ENCODE measurements at regions not wholly inside any gene's neighbourhood (a gene's known extent, or its start where the extent isn't known, plus 50 kb on each side); places are given as distances from the start of the nearest gene placed in this dataset.

DNA sequence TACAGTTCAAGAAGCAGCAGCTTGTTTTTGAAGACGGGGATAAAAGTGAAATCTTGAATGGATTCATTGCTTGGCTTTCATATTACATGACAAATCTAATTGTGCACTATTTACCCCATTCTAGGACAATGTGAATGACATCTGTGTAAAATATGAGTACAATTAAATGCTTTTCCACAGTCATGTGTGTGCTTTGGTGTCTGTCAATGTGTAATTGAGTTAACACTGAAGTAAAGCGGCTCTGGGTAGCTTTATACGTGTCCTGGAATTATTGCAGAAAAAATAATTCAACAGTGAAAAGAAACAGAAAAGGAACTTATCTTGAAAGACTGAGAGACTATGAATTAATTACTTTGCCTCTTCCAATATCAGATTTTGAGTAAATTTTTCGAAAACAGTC, 233.5 kb upstream of the HS3ST5 start (continued):
- no peak for TF ChIP-seq SP4 (IDR thresholded peaks at IDR 0.05; ENCODE audit: low read length)
- no peak for TF ChIP-seq BRCA1 (IDR thresholded peaks at IDR 0.05; ENCODE audit: low read depth, low read length)
- no peak for TF ChIP-seq SP2 (IDR thresholded peaks at IDR 0.05; ENCODE audit: low read length)
- no peak for TF ChIP-seq HDAC6 (IDR thresholded peaks at IDR 0.05; ENCODE audit: low read depth, low read length)
